ENCODE measurements at regions not wholly inside any gene's neighbourhood (a gene's known extent, or its start where the extent isn't known, plus 50 kb on each side); places are given as distances from the start of the nearest gene placed in this dataset.

DNA sequence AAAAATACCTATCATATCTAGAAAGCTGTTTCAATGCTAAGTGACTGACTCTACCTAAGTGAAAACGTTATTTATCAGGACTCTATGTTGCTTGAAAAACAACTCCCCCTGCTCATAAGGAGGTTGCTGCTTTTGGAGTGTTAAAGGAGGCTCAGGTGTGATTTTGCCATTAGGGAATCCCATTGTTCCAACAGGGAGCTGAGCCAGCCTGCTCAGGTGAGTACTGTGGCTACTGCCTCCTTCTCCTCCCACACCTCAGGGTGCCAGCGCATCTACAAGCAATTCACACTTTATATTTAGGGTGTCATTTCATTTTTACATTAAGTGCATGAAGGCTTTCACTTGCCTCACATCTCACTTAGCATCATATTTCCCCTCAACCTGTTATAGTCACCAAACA is 84.7 kb downstream of the SEM1 start:
- Histone ChIP-seq H3K27me3 (no peaks in the 10 kb centered on the region), H3K9me3 (peaks cover 0 to 5% of the 10 kb centered on the region in 2 donors), H3K27ac (no peak overlapping the region), H3K4me3 (no peak overlapping the region), H3K36me3 (no peaks in the 10 kb centered on the region), H3K4me1 (no peaks in the 10 kb centered on the region)
- DNase-seq: no peak
- intact Hi-C loops (cut with DNase I; ENCODE audit: low total_unique reads): no loop called here
- TF ChIP-seq, protein P1, sequence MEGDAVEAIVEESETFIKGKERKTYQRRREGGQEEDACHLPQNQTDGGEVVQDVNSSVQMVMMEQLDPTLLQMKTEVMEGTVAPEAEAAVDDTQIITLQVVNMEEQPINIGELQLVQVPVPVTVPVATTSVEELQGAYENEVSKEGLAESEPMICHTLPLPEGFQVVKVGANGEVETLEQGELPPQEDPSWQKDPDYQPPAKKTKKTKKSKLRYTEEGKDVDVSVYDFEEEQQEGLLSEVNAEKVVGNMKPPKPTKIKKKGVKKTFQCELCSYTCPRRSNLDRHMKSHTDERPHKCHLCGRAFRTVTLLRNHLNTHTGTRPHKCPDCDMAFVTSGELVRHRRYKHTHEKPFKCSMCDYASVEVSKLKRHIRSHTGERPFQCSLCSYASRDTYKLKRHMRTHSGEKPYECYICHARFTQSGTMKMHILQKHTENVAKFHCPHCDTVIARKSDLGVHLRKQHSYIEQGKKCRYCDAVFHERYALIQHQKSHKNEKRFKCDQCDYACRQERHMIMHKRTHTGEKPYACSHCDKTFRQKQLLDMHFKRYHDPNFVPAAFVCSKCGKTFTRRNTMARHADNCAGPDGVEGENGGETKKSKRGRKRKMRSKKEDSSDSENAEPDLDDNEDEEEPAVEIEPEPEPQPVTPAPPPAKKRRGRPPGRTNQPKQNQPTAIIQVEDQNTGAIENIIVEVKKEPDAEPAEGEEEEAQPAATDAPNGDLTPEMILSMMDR (IDR thresholded peaks at IDR 0.05): no peak
- TF ChIP-seq POLR2A (IDR thresholded peaks at IDR 0.05): no peak

DNA sequence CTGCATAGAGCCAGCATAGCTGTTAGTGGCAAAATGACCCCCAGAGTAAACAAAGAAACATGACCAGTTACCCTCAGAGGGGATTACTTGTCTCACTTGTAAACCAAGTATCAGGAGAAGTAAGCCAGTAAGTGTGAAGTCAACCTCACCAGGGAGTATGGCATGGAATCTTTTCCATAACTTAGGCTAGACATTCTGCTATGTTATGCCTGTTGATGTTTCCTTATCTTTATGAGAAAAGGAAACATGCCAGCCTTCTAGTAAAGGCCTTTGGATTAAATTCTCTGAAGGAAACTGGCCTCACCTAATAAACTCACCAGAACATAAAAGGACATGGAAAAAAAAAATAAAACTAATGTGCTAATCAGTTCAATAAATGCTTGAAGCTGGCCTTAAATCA is 87.7 kb downstream of the SEM1 start:
- intact Hi-C loops (cut with DNase I; ENCODE audit: low total_unique reads): no loop called here
- Histone ChIP-seq H3K36me3 (no peaks in the 10 kb centered on the region), H3K27ac (no peak overlapping the region), H3K4me3 (no peak overlapping the region), H3K9me3 (peaks cover 0 to 15% of the 10 kb centered on the region in 2 donors), H3K27me3 (no peaks in the 10 kb centered on the region), H3K4me1 (no peaks in the 10 kb centered on the region)
- TF ChIP-seq, protein P1 (IDR thresholded peaks at IDR 0.05): no peak
- TF ChIP-seq POLR2A (IDR thresholded peaks at IDR 0.05): no peak
- DNase-seq: no peak

DNA sequence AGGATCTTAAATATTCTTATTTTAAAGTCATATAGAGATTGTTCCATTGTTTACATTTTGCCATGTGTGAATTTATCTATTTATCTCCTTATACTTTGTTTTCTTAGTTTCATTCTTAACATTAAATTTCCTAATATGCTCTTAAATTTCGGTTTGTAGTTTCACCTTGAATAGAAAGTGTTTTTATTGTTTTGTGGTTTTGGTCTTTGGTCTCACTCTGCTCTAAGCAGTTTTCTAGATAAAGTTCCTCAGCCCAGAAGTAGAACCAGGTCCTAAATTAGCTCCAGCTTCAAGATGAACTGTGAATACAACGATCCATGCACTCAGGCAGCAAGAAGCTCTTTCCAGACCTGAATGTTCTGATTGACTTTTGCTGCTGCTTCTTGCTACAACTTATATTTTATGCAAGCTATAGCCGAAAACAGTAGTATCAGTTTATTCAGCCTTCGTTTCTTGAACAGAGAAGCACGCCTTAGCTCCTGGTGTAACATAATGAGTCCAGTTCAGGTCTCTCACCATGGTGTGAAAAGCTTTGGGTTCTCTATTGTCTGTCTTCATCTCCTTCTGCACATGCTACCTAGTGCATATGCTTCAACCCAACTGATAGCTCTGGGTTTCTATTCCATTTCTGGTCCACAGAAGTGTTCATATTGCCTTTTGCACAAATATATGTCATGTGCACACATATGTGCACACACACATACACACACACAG is 95.3 kb downstream of the SEM1 start:
- Histone ChIP-seq H3K27ac (no peak overlapping the region), H3K27me3 (no peaks in the 10 kb centered on the region), H3K4me3 (no peak overlapping the region), H3K9me3 (peaks cover 0 to 19% of the 10 kb centered on the region in 2 donors), H3K4me1 (no peaks in the 10 kb centered on the region), H3K36me3 (no peaks in the 10 kb centered on the region)
- no peak for DNase-seq
- intact Hi-C loops (cut with DNase I; ENCODE audit: low total_unique reads): no loop called here
- no peak for TF ChIP-seq POLR2A (IDR thresholded peaks at IDR 0.05)
- TF ChIP-seq, protein P1 (IDR thresholded peaks at IDR 0.05): no peak

DNA sequence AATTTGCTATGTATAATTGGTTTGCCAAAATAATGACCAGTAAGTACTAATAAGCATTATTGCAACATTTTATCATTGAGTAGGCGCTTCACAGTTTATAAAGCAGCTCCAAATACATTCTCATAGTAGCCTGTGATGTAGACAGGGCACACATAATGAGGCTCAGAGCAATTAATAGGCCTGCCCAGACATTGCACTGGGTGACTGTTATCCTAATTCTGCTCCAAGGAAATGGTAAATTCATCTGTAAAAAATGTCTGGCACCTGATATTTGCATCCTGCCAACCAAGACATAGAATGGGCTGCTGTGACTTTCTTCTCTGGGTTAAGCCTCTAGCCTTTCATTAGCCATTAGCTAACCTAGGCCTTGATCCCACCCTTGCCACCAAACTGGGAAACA is 97.6 kb downstream of the SEM1 start:
- peaks cover 0 to 10% of the 10 kb centered on the region in 2 donors for H3K9me3 ChIP-seq
- H3K27me3 ChIP-seq: no peaks in the 10 kb centered on the region
- H3K36me3 ChIP-seq: no peaks in the 10 kb centered on the region
- TF ChIP-seq, protein P1 (IDR thresholded peaks at IDR 0.05): no peak
- no peak for TF ChIP-seq POLR2A (IDR thresholded peaks at IDR 0.05)
- H3K4me1 ChIP-seq: no peaks in the 10 kb centered on the region
- H3K4me3 ChIP-seq: no peak overlapping the region
- H3K27ac ChIP-seq: no peak overlapping the region
- intact Hi-C loops (cut with DNase I; ENCODE audit: low total_unique reads): no loop called here
- DNase-seq: no peak

DNA sequence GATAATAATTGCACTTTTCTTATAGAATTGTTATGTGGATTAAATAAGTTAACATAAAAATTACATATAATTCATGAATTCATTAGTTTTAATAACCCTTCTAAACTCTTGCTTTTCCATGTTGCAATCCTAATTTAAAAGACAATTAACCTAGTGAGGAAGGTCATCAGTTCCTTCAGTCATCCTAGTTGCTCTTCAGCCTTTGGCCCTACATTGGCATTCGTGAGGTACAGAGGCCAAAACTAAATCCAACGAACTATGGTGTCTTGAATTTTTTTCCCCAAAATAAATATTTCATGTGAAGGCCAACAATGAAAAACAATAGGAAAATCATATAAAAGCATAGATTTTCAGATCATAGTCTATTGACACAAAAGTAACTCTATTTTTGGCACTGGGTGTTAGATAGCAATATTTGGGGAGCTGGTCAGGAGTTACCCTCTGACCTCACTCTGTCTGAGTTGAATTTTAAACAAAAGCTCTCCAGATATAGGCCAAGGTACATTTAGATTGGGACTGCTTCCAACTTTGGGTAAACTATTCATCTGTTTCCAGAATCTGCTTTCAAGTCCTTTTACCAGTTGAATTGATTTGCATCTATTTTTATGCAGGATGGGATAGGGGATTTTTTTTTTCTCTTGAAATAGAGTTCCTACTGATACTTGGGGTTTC is 104.5 kb downstream of the SEM1 start:
- no peaks in the 10 kb centered on the region for H3K4me1 ChIP-seq
- no peaks in the 10 kb centered on the region for H3K27me3 ChIP-seq
- H3K9me3 ChIP-seq: no peaks in the 10 kb centered on the region
- TF ChIP-seq, protein P1 (IDR thresholded peaks at IDR 0.05): no peak
- TF ChIP-seq POLR2A (IDR thresholded peaks at IDR 0.05): no peak
- no peak overlapping the region for H3K4me3 ChIP-seq
- H3K27ac ChIP-seq: no peak overlapping the region
- no peaks in the 10 kb centered on the region for H3K36me3 ChIP-seq
- intact Hi-C loops (cut with DNase I; ENCODE audit: low total_unique reads): no loop called here
- DNase-seq: no peak
